ENCODE measurements at regions not wholly inside any gene's neighbourhood (a gene's known extent, or its start where the extent isn't known, plus 50 kb on each side); places are given as distances from the start of the nearest gene placed in this dataset.

- FAIRE-seq: no peak
These were observed 85.0 kb downstream of the NUF2 start for GRCh38 chr1:163406772-163407171.

- FAIRE-seq: no peak
These were observed 86.5 kb downstream of the NUF2 start for GRCh38 chr1:163408262-163408661.

- FAIRE-seq: peak; percentile 97
These were observed 88.6 kb downstream of the NUF2 start for GRCh38 chr1:163410073-163410999.

- FAIRE-seq: no peak
These were observed 90.5 kb downstream of the NUF2 start for GRCh38 chr1:163412221-163412620.

- no peak for FAIRE-seq
These were observed 93.0 kb downstream of the NUF2 start for GRCh38 chr1:163414778-163415177.

GRCh38 chr1:163421701-163422100 is 99.9 kb downstream of the NUF2 start:
- FAIRE-seq: no peak

GRCh38 chr1:163422738-163423404 is 101.1 kb downstream of the NUF2 start:
- no peak for FAIRE-seq

GRCh38 chr1:163426505-163427251 is 104.9 kb downstream of the NUF2 start:
- FAIRE-seq: no peak

- no peak for FAIRE-seq
These were observed 105.5 kb downstream of the NUF2 start for GRCh38 chr1:163427279-163427678.

- FAIRE-seq: no peak
These were observed 114.5 kb downstream of the NUF2 start for GRCh38 chr1:163436140-163436812.

GRCh38 chr1:163439471-163439870 is 117.7 kb downstream of the NUF2 start:
- FAIRE-seq: no peak

GRCh38 chr1:163440090-163440489 is 118.3 kb downstream of the NUF2 start:
- no peak for FAIRE-seq

GRCh38 chr1:163442231-163442879 is 120.6 kb downstream of the NUF2 start:
- no peak for FAIRE-seq

- no peak for FAIRE-seq
These were observed 121.1 kb downstream of the NUF2 start for GRCh38 chr1:163442895-163443294.

GRCh38 chr1:163443863-163444262 is 122.1 kb downstream of the NUF2 start:
- no peak for FAIRE-seq

- FAIRE-seq: no peak
These were observed 122.9 kb downstream of the NUF2 start for GRCh38 chr1:163444665-163445064.

GRCh38 chr1:163450986-163451385 is 129.2 kb downstream of the NUF2 start:
- no peak for FAIRE-seq

- FAIRE-seq: no peak
These were observed 137.8 kb downstream of the NUF2 start for GRCh38 chr1:163459539-163459938.

- FAIRE-seq: no peak
These were observed 145.5 kb downstream of the NUF2 start for GRCh38 chr1:163467289-163467688.

GRCh38 chr1:163471779-163472650 is 150.3 kb downstream of the NUF2 start:
- FAIRE-seq: no peak

- no peak for FAIRE-seq
These were observed 151.0 kb downstream of the NUF2 start for GRCh38 chr1:163472651-163473248.
